Fibroblast of skin of back (primary cell): ENCODE measurements at regions not wholly inside any gene's neighbourhood (a gene's known extent, or its start where the extent isn't known, plus 50 kb on each side); places are given as distances from the start of the nearest gene placed in this dataset.
"Not testable (repeated sequence)": the region's sequence is repeated elsewhere in the genome, so short reads cannot be mapped to it uniquely, and the experiment has no call there.

Experiments
- DNase-seq: peaks from one replicate; pipeline ENCODE4 v3.0.0-alpha.2; 2013

- no peak for DNase-seq
These were observed 54.3 kb upstream of the CIT start for GRCh38 chr12:119931402-119931801.

GRCh38 chr12:119932921-119933320 is 55.8 kb upstream of the CIT start:
- no peak for DNase-seq

GRCh38 chr12:119934780-119935179 is 54.3 kb upstream of the BICDL1 start:
- not testable (repeated sequence) for DNase-seq

- no peak for DNase-seq
These were observed 52.2 kb upstream of the BICDL1 start for GRCh38 chr12:119936705-119937311.

- peak; percentile 48 for DNase-seq
These were observed 50.9 kb upstream of the BICDL1 start for GRCh38 chr12:119938049-119938667.
